ENCODE measurements at regions not wholly inside any gene's neighbourhood (a gene's known extent, or its start where the extent isn't known, plus 50 kb on each side); places are given as distances from the start of the nearest gene placed in this dataset.

DNA sequence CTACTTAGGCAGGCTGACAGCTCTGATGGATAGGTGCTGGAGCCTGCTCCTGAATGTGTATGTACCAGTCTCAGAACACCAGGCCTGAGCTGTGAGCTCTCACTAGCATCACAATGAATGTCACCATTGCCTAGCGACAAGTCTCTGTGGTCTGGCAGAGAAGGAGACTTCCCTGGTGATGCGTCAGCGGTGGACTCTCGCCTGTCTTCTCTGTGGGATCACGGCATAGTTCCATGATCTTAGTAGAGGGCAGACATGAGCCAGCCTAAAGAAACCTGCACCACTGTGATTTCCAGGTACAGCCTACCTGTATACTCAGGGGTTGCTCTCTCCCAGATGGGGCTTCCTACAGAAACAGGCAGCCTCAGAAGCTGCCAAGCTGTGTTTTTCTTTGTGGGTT is 699.2 kb upstream of the TSPY4 start:
- Histone ChIP-seq H3K36me3 (no peaks in the 10 kb centered on the region), H3K27me3 (no peaks in the 10 kb centered on the region), H3K4me1 (no peaks in the 10 kb centered on the region), H3K4me3 (no peak overlapping the region), H3K27ac (no peak overlapping the region), H3K9me3 (no peaks in the 10 kb centered on the region)
- FAIRE-seq (no peak), ATAC-seq (no peak), DNase-seq (no peak)
- TF ChIP-seq, protein P1, sequence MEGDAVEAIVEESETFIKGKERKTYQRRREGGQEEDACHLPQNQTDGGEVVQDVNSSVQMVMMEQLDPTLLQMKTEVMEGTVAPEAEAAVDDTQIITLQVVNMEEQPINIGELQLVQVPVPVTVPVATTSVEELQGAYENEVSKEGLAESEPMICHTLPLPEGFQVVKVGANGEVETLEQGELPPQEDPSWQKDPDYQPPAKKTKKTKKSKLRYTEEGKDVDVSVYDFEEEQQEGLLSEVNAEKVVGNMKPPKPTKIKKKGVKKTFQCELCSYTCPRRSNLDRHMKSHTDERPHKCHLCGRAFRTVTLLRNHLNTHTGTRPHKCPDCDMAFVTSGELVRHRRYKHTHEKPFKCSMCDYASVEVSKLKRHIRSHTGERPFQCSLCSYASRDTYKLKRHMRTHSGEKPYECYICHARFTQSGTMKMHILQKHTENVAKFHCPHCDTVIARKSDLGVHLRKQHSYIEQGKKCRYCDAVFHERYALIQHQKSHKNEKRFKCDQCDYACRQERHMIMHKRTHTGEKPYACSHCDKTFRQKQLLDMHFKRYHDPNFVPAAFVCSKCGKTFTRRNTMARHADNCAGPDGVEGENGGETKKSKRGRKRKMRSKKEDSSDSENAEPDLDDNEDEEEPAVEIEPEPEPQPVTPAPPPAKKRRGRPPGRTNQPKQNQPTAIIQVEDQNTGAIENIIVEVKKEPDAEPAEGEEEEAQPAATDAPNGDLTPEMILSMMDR (IDR thresholded peaks at IDR 0.05) = no peak
- intact Hi-C loops (cut with DNase I) = no loop called here
- 82% methylated on average over 5 of the region's 5 CpGs; no CpG with 5 or more reads in 1 of the 2 donors for WGBS, 2 donors

DNA sequence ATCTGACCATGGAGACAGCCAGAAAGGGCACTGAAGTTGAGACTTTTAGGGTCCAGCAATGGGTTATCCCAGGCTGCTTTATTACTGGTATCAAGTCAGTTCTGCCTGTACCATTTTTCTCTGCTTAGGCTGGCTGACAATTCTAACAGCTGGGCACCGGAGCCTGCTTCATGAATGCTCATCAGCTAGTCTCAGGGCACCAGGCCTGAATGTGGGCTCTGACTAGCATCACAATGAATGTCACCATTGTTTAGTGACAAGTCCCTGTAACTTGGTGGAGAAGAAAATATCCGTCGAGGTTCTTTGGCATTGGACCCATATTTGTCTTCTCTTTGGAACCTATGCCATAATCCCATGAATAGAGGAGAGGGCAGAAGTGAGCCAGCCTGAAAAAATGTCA is 692.3 kb upstream of the TSPY4 start:
- Histone ChIP-seq H3K4me1 (no peaks in the 10 kb centered on the region), H3K27me3 (no peaks in the 10 kb centered on the region), H3K9me3 (no peaks in the 10 kb centered on the region), H3K36me3 (no peaks in the 10 kb centered on the region), H3K4me3 (no peak overlapping the region), H3K27ac (no peak overlapping the region)
- intact Hi-C loops (cut with DNase I) = no loop called here
- FAIRE-seq (no peak), DNase-seq (no peak), ATAC-seq (no peak)
- 39% methylated on average over 3 of the region's 3 CpGs; no CpG with 5 or more reads in 1 of the 2 donors for WGBS, 2 donors
- TF ChIP-seq, protein P1 (IDR thresholded peaks at IDR 0.05) = no peak

DNA sequence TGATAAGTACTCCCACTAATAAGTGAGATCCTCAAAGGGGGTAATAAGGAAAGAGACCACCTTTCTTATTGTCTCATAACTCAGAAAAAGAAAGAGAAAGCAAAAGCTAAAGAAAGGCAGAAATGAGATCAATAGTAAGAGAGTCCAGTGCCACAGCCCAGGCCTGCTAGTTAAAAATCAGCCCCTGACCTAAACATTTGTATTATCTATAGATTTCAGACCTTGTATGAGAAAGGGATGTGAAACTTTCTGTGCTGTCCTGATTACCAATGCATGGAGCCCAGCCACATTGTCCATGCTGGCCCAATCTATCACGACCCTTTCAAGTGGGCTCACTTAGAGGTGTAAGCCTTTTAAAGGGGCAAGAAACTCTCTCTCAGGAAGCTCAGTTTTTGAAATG is 684.8 kb upstream of the TSPY4 start:
- Histone ChIP-seq H3K4me1 (no peaks in the 10 kb centered on the region), H3K36me3 (no peaks in the 10 kb centered on the region), H3K9me3 (no peaks in the 10 kb centered on the region), H3K27me3 (no peaks in the 10 kb centered on the region), H3K4me3 (no peak overlapping the region), H3K27ac (no peak overlapping the region)
- ATAC-seq (no peak), FAIRE-seq (no peak), DNase-seq (no peak)
- 28% methylated on average over 1 of the region's 1 CpG; no CpG with 5 or more reads in 1 of the 2 donors for WGBS, 2 donors
- intact Hi-C loops (cut with DNase I) = no loop called here
- TF ChIP-seq, protein P1 (IDR thresholded peaks at IDR 0.05) = no peak

DNA sequence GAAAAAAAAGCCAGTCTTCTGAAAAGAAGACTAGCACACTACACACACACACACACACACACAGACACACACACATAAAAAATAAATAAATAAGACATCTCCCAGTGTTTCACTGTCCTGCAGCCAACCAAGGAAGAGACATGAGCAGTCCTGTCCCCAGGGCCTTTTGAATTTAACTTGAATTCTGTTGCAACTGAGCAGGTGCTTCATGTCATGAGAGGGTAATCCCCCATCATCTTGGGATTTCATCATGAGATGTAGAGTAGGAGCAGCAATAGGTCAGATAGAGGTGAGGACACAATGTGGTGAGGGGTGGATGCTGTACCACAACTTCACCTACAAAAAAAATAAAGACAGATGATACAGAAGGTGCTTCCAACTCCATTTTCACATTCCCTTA is 682.2 kb upstream of the TSPY4 start:
- Histone ChIP-seq H3K27me3 (no peaks in the 10 kb centered on the region), H3K4me1 (no peaks in the 10 kb centered on the region), H3K9me3 (no peaks in the 10 kb centered on the region), H3K27ac (no peak overlapping the region), H3K4me3 (no peak overlapping the region), H3K36me3 (no peaks in the 10 kb centered on the region)
- ATAC-seq = no peak
- TF ChIP-seq, protein P1 (IDR thresholded peaks at IDR 0.05) = no peak
- intact Hi-C loops (cut with DNase I) = no loop called here
- DNase-seq = no peak
- FAIRE-seq = no peak

DNA sequence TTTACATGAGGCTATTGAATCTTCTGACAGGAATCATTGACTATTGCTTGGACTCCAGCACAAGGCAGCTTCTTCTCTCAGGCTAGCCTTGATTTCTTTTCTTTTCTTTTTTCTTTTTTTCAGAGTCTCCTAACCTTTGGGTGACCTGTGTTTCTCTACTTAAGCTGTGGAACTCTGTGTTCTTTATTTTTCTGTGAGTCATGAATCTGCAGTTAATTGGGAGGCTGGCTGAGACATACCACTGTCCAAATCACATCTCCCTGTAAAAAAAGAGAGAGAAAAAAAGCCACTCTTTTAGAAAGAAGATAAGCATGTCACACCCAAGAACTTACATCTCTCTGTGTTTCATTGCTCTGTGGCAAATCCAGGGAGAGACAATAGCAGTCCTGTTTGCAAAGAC is 681.2 kb upstream of the TSPY4 start:
- no peak for FAIRE-seq
- H3K36me3 ChIP-seq = no peaks in the 10 kb centered on the region
- ATAC-seq = no peak
- DNase-seq = no peak
- no peak overlapping the region for H3K4me3 ChIP-seq
- no peaks in the 10 kb centered on the region for H3K27me3 ChIP-seq
- intact Hi-C loops (cut with DNase I) = no loop called here
- TF ChIP-seq, protein P1 (IDR thresholded peaks at IDR 0.05) = no peak
- H3K4me1 ChIP-seq = no peaks in the 10 kb centered on the region
- no peak overlapping the region for H3K27ac ChIP-seq
- H3K9me3 ChIP-seq = no peaks in the 10 kb centered on the region

Measured in pancreas (tissue), 10 donors.